Fibroblast of mammary gland (primary cell): ENCODE measurements at regions not wholly inside any gene's neighbourhood (a gene's known extent, or its start where the extent isn't known, plus 50 kb on each side); places are given as distances from the start of the nearest gene placed in this dataset.

Source experiments
- DNase-seq: peaks from one replicate; pipeline ENCODE4 v3.0.0-alpha.2; 2010; ENCODE audit warnings: low read depth
- H3K4me3 ChIP-seq: 2 replicates; pipeline ENCODE4 v1.5.1; 2011; ENCODE audit warnings: low read depth, mild to moderate bottlenecking, low read length, moderate library complexity; ENCODE audit not compliant: control insufficient read depth
- TF ChIP-seq, protein P1 (sequence below): conservative IDR thresholded peaks from 2 replicates; pipeline ENCODE4 v1.5.1; 2011; ENCODE audit warnings: low read depth, low read length, inconsistent platforms; ENCODE audit not compliant: control insufficient read depth, insufficient read depth

DNA sequence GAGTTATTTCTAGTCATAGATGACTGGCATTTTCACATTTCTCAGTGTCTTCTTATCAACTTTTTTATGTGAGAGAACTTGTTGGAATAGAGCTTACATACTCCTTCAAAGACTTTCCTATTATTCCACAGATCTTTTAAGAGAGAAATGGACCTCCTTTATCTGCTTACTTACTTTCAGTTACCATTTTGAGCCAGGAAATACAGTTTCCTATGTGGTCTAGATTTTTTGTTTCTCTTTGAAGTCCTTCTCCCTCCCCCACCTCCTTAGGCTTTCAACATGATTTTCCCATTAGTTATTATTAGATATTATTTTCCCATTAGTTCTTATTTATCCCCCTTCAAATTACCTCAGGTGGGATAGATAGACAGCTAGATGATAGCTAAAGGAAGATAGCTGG lies 289.1 kb upstream of the ITGA1 start:
- no peak for DNase-seq
- no peak overlapping the region for H3K4me3 ChIP-seq
- TF ChIP-seq, protein P1, sequence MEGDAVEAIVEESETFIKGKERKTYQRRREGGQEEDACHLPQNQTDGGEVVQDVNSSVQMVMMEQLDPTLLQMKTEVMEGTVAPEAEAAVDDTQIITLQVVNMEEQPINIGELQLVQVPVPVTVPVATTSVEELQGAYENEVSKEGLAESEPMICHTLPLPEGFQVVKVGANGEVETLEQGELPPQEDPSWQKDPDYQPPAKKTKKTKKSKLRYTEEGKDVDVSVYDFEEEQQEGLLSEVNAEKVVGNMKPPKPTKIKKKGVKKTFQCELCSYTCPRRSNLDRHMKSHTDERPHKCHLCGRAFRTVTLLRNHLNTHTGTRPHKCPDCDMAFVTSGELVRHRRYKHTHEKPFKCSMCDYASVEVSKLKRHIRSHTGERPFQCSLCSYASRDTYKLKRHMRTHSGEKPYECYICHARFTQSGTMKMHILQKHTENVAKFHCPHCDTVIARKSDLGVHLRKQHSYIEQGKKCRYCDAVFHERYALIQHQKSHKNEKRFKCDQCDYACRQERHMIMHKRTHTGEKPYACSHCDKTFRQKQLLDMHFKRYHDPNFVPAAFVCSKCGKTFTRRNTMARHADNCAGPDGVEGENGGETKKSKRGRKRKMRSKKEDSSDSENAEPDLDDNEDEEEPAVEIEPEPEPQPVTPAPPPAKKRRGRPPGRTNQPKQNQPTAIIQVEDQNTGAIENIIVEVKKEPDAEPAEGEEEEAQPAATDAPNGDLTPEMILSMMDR = no peak

DNA sequence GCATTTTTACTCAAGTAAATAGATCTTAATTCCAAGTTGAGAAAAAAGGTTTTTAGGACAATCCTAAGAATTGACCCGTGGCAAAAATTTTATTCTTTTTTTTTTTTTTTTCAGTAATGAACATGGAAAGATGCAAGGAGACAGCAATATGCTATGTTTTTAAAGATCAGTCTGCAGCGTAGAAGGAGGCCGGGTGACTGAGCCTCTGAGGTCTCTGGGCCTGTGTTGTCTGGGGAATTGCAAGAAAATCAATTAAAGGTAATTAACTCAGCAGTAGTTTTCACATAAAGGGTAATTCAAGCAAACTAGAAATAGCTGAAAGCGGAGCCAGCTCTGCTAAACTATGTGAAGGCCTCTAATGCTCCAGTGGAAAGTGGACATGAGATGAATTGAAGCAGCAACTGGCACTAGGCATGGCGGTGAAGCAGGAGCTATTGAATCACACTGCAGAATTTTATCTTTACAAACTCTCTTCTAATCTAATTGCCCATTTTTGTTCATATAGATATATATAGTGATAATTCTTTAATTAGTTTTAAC lies 285.2 kb upstream of the ITGA1 start:
- TF ChIP-seq, protein P1 = no peak
- no peak overlapping the region for H3K4me3 ChIP-seq
- no peak for DNase-seq

DNA sequence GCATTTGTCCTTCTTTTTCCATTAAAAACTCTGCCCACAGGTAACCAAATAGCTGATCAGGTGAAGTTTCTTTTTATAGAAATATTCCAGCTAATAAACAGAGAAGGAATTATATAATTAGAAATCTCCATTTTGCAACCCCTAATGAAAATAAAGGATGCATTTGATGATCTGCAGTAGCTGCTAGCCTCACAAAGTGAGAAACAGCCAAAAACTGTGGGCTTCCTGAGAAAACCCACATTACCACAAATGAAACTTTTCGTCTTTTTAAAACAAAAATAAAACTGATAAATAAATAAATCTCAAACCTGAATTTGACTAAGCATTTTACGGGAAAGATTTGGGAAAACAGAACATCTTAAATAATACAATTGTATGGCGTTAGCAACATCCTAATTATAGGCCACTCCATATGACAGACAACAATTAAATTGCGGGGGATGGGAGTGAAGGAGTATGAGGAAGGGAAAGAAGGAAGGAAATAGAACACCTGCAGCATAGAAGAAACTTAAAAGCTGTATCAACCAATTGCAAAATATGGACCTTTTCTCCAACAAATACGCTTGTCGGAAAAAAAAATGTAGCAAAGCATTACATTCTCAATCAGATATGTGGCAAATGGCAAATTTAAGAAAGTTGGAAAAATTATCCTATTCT lies 283.0 kb upstream of the ITGA1 start:
- TF ChIP-seq, protein P1 = no peak
- DNase-seq = no peak
- no peak overlapping the region for H3K4me3 ChIP-seq

DNA sequence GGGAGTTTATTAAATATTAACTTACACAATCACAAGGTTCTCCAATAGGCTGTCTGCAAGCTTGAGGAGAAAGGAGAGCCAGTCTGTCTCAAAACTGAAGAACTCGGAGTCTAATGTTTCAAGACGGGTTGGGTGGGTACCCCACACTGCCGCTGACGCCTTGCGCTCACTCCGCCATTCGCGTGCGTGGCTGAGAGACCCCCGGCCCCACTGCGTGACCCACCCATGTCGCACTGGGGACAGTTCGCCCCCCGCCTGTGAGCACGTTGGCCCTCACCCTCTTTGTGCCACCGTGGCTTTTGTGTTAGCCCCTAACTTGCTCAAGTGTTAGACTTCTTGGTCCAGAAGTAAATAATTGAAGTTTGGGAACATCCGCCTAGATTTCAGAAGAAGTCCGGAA lies 270.0 kb upstream of the ITGA1 start:
- DNase-seq = no peak
- H3K4me3 ChIP-seq = no peak overlapping the region
- TF ChIP-seq, protein P1 = no peak

DNA sequence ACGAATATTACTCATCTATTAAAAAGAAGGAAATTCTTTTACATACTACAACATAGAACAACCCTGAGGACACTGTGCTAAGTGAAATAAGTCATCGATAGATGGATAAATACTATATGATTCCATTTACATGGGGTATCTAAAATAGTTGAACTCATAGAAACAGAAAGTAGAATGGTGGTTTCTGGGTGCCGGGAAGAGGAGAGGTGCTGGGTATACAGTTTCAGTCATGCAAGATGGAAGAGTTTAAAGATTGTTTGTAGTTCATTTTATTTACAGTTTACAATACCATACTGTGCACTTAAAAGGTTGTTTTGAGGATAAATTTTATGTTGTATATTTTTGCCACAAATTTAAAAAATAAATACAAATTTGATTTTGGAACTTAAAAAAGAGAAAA lies 267.5 kb upstream of the ITGA1 start:
- TF ChIP-seq, protein P1 = no peak
- H3K4me3 ChIP-seq = no peak overlapping the region
- no peak for DNase-seq

DNA sequence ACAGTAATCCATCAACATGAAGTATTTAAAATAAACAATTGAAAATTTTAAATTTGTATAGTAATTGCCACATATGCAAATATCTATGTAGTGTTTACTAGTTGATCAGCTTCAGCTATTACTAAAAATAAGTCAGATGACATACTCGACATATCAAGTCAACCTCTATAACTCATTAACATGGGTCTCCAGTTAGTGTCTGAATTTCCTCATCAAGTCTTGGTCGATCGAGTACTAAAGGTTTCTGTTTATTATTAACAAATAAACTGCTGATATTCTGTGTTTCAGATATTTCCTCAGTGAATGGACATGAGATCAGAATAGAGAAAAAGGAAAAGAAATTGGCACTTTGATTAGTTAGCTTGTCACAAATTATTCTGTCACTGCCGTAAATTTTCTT lies 266.5 kb upstream of the ITGA1 start:
- no peak for DNase-seq
- H3K4me3 ChIP-seq = no peak overlapping the region
- TF ChIP-seq, protein P1 = no peak
